DND-41 (cell line): ENCODE measurements at regions not wholly inside any gene's neighbourhood (a gene's known extent, or its start where the extent isn't known, plus 50 kb on each side); places are given as distances from the start of the nearest gene placed in this dataset.

Experiments
- CTCF ChIP-seq: IDR thresholded peaks from 2 replicates; pipeline ENCODE4 v1.5.1; 2012; ENCODE audit warnings: borderline replicate concordance, low read length, moderate library complexity, mild to moderate bottlenecking; ENCODE audit not compliant: poor library complexity, severe bottlenecking; ENCODE audit errors: extremely low read depth
- EZH2 ChIP-seq: IDR thresholded peaks from 3 replicates; pipeline ENCODE4 v1.6.1; 2012; ENCODE audit warnings: borderline replicate concordance, low read depth, mild to moderate bottlenecking, moderate library complexity, low read length, inconsistent platforms; ENCODE audit not compliant: severe bottlenecking

DNA sequence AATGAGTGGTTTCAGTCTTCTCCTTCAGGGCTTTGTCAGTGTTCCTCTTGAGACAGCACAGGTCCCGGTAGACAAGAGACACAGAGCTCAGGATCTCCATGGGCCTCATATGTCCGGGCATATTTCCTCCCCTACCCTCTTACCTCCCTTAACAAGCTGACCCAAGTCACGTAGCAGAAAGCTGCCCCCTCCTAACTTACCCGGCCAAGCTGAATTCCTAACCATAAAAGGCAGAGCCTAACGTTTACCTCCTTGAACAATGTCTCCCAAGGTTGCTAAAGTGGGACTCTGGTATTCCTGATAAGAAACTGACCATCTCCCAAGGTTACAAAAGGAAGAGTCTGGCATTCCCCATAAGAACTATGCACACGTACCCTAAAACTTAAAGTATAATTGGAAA, 182.2 kb upstream of the USP15 start:
- TF ChIP-seq CTCF, result no peak
- no peak for TF ChIP-seq EZH2
